ENCODE measurements at regions not wholly inside any gene's neighbourhood (a gene's known extent, or its start where the extent isn't known, plus 50 kb on each side); places are given as distances from the start of the nearest gene placed in this dataset.
"Not testable (repeated sequence)": the region's sequence is repeated elsewhere in the genome, so short reads cannot be mapped to it uniquely, and the experiment has no call there.

GRCh38 chr14:21820631-21821030 is 147.0 kb upstream of the OR4E1 start:
- peaks cover 14% of the 10 kb centered on the region; the same call in 1 of the 2 replicates for H3K9me3 ChIP-seq (ENCODE audit: insufficient read depth, low read depth, low read length)
- no peaks in the 10 kb centered on the region for H3K36me3 ChIP-seq (ENCODE audit: insufficient read depth, low read depth, low read length)
- H3K4me3 ChIP-seq (ENCODE audit: low read length) = no peak overlapping the region
- H3K9ac ChIP-seq (ENCODE audit: low read depth, low read length) = no peak overlapping the region
- no peaks in the 10 kb centered on the region for H3K4me1 ChIP-seq (ENCODE audit: insufficient read depth, low read length)
- no peaks in the 10 kb centered on the region for H3K27me3 ChIP-seq (ENCODE audit: insufficient read depth, low read length)
- no peak overlapping the region for H3K27ac ChIP-seq (ENCODE audit: low read length)

- H3K9me3 ChIP-seq (ENCODE audit: insufficient read depth, low read depth, low read length) = peaks cover 14% of the 10 kb centered on the region; the same call in 1 of the 2 replicates
- not testable (repeated sequence) for H3K4me3 ChIP-seq (ENCODE audit: low read length)
These were observed 146.3 kb upstream of the OR4E1 start for GRCh38 chr14:21819891-21820290.

GRCh38 chr14:21817010-21817409 is 143.4 kb upstream of the OR4E1 start:
- H3K9ac ChIP-seq (ENCODE audit: low read depth, low read length); H3K27me3 ChIP-seq (ENCODE audit: insufficient read depth, low read length); H3K27ac ChIP-seq (ENCODE audit: low read length); H3K4me3 ChIP-seq (ENCODE audit: low read length); H3K4me1 ChIP-seq (ENCODE audit: insufficient read depth, low read length); H3K36me3 ChIP-seq (ENCODE audit: insufficient read depth, low read depth, low read length): not testable (repeated sequence)
- peaks cover 14% of the 10 kb centered on the region; the same call in 1 of the 2 replicates for H3K9me3 ChIP-seq (ENCODE audit: insufficient read depth, low read depth, low read length)

More at GRCh38 chr14:21819891-21820290, 146.3 kb upstream of the OR4E1 start:
- H3K27ac ChIP-seq (ENCODE audit: low read length); H3K27me3 ChIP-seq (ENCODE audit: insufficient read depth, low read length); H3K4me1 ChIP-seq (ENCODE audit: insufficient read depth, low read length); H3K36me3 ChIP-seq (ENCODE audit: insufficient read depth, low read depth, low read length); H3K9ac ChIP-seq (ENCODE audit: low read depth, low read length): not testable (repeated sequence)

GRCh38 chr14:21807975-21808374 is 134.4 kb upstream of the OR4E1 start:
- Histone ChIP-seq H3K36me3 (ENCODE audit: insufficient read depth, low read depth, low read length) (no peaks in the 10 kb centered on the region), H3K9ac (ENCODE audit: low read depth, low read length) (no peak overlapping the region), H3K4me3 (ENCODE audit: low read length) (no peak overlapping the region), H3K4me1 (ENCODE audit: insufficient read depth, low read length) (no peaks in the 10 kb centered on the region), H3K27me3 (ENCODE audit: insufficient read depth, low read length) (no peaks in the 10 kb centered on the region), H3K27ac (ENCODE audit: low read length) (no peak overlapping the region), H3K9me3 (ENCODE audit: insufficient read depth, low read depth, low read length) (no peaks in the 10 kb centered on the region)

- no peak overlapping the region for H3K4me3 ChIP-seq (ENCODE audit: low read length)
- H3K36me3 ChIP-seq (ENCODE audit: insufficient read depth, low read depth, low read length) = no peaks in the 10 kb centered on the region
- no peak overlapping the region for H3K9ac ChIP-seq (ENCODE audit: low read depth, low read length)
- no peaks in the 10 kb centered on the region for H3K27me3 ChIP-seq (ENCODE audit: insufficient read depth, low read length)
- H3K27ac ChIP-seq (ENCODE audit: low read length) = no peak overlapping the region
- H3K9me3 ChIP-seq (ENCODE audit: insufficient read depth, low read depth, low read length) = no peaks in the 10 kb centered on the region
- no peaks in the 10 kb centered on the region for H3K4me1 ChIP-seq (ENCODE audit: insufficient read depth, low read length)
These were observed 131.4 kb upstream of the OR4E1 start for GRCh38 chr14:21804981-21805380.

DNA sequence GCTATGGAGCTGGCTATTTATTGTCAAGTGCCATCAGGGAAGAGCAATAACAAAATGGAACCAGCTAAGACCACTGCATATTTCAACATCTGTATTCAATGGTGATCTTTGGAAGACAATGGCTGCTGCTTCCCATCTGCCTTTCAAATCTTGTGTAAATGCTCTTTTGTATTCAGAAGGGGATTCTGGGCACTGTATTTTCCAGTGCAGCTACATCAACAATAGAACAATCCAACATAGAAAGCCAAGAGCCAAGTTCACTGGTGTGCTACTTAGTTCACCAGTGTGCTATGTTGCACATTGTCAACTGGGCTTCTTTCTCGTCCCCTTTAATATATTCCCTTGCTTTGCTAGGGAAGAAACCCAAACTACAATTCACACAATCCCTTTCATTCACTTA is 128.8 kb upstream of the OR4E1 start:
- Histone ChIP-seq H3K9me3 (ENCODE audit: insufficient read depth, low read depth, low read length) (no peaks in the 10 kb centered on the region), H3K27ac (ENCODE audit: low read length) (no peak overlapping the region), H3K36me3 (ENCODE audit: insufficient read depth, low read depth, low read length) (no peaks in the 10 kb centered on the region), H3K9ac (ENCODE audit: low read depth, low read length) (no peak overlapping the region), H3K4me1 (ENCODE audit: insufficient read depth, low read length) (no peaks in the 10 kb centered on the region), H3K27me3 (ENCODE audit: insufficient read depth, low read length) (no peaks in the 10 kb centered on the region; the same call in 1 of the 2 replicates), H3K4me3 (ENCODE audit: low read length) (no peak overlapping the region)

DNA sequence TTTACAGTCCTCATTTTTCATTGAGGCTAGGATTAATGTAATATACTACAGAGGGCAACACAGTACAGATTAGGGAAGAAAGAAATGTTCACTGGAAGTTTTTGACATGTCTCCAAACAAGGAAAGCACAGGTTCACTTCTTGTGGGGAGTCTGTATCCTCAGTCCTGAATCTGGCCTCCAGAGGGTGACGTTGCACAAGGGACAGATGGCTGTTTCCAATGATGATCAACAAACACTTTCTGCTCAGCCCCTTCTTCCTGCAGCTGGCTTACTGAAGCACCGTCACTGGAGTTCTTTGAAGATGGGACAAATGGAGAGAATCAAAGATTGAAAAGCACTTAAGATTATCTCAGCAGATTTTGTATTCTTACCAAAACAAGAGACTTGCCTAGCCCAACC is 123.3 kb upstream of the OR4E1 start:
- Histone ChIP-seq H3K27me3 (ENCODE audit: insufficient read depth, low read length) (peaks cover 19% of the 10 kb centered on the region; the same call in 1 of the 2 replicates), H3K9me3 (ENCODE audit: insufficient read depth, low read depth, low read length) (no peaks in the 10 kb centered on the region; the same call in 1 of the 2 replicates), H3K4me3 (ENCODE audit: low read length) (no peak overlapping the region), H3K36me3 (ENCODE audit: insufficient read depth, low read depth, low read length) (no peaks in the 10 kb centered on the region), H3K9ac (ENCODE audit: low read depth, low read length) (no peak overlapping the region), H3K4me1 (ENCODE audit: insufficient read depth, low read length) (no peaks in the 10 kb centered on the region), H3K27ac (ENCODE audit: low read length) (no peak overlapping the region)

DNA sequence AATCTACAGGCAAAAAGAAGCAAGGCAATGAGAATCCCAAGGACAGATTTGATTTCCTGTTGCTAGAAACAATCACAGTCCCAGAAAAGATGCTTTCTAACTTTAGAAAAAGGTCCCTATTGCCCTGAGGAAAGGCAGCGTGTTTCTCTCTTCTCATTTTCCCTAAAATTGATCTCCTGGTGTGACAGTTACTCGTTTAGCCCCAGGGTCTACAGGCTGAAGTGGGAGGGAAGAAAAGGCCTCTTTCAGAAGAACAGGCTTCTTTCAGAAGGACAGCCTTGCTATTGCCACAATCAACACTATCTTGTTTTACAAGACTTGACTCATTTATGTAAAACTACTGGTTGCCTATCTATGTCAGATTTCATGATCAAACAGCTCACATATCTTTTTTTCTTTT is 121.8 kb upstream of the OR4E1 start:
- H3K9me3 ChIP-seq (ENCODE audit: insufficient read depth, low read depth, low read length) = no peaks in the 10 kb centered on the region; the same call in 1 of the 2 replicates
- H3K36me3 ChIP-seq (ENCODE audit: insufficient read depth, low read depth, low read length) = no peaks in the 10 kb centered on the region
- H3K27me3 ChIP-seq (ENCODE audit: insufficient read depth, low read length) = peaks cover 24% of the 10 kb centered on the region; the same call in 1 of the 2 replicates
- H3K27ac ChIP-seq (ENCODE audit: low read length) = no peak overlapping the region
- no peaks in the 10 kb centered on the region for H3K4me1 ChIP-seq (ENCODE audit: insufficient read depth, low read length)
- no peak overlapping the region for H3K4me3 ChIP-seq (ENCODE audit: low read length)
- H3K9ac ChIP-seq (ENCODE audit: low read depth, low read length) = no peak overlapping the region

- Histone ChIP-seq H3K36me3 (ENCODE audit: insufficient read depth, low read depth, low read length) (no peaks in the 10 kb centered on the region), H3K4me3 (ENCODE audit: low read length) (no peak overlapping the region), H3K27me3 (ENCODE audit: insufficient read depth, low read length) (peaks cover 24% of the 10 kb centered on the region; the same call in 1 of the 2 replicates), H3K27ac (ENCODE audit: low read length) (no peak overlapping the region), H3K4me1 (ENCODE audit: insufficient read depth, low read length) (no peaks in the 10 kb centered on the region), H3K9me3 (ENCODE audit: insufficient read depth, low read depth, low read length) (no peaks in the 10 kb centered on the region; the same call in 1 of the 2 replicates), H3K9ac (ENCODE audit: low read depth, low read length) (no peak overlapping the region)
These were observed 118.1 kb upstream of the OR4E1 start for GRCh38 chr14:21791749-21792148.

- not testable (repeated sequence) for H3K27ac ChIP-seq (ENCODE audit: low read length); H3K9me3 ChIP-seq (ENCODE audit: insufficient read depth, low read depth, low read length); H3K36me3 ChIP-seq (ENCODE audit: insufficient read depth, low read depth, low read length); H3K9ac ChIP-seq (ENCODE audit: low read depth, low read length); H3K4me1 ChIP-seq (ENCODE audit: insufficient read depth, low read length); H3K4me3 ChIP-seq (ENCODE audit: low read length)
- peaks cover 15% of the 10 kb centered on the region; the same call in 1 of the 2 replicates for H3K27me3 ChIP-seq (ENCODE audit: insufficient read depth, low read length)
These were observed 115.1 kb upstream of the OR4E1 start for GRCh38 chr14:21788687-21789086.

DNA sequence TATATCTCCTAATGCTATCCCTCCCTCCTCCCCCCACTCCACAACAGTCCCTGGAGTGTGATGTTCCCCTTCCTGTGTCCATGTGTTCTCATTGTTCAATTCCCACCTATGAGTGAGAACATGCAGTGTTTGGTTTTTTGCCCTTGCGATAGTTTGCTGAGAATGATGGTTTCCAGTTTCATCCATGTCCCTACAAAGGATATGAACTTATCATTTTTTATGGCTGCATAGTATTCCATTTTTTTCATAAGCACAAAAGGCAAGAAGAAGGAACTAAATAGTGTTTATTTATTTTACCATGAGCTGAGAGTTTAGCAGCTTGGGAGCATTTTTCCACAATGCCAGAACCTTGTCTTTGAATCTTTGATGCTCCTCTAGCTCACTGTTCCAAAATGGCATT is 113.6 kb upstream of the OR4E1 start:
- H3K4me1 ChIP-seq (ENCODE audit: insufficient read depth, low read length); H3K36me3 ChIP-seq (ENCODE audit: insufficient read depth, low read depth, low read length); H3K27me3 ChIP-seq (ENCODE audit: insufficient read depth, low read length); H3K4me3 ChIP-seq (ENCODE audit: low read length); H3K9me3 ChIP-seq (ENCODE audit: insufficient read depth, low read depth, low read length); H3K9ac ChIP-seq (ENCODE audit: low read depth, low read length); H3K27ac ChIP-seq (ENCODE audit: low read length): not testable (repeated sequence)

GRCh38 chr14:21781543-21781942 is 107.9 kb upstream of the OR4E1 start:
- no peaks in the 10 kb centered on the region for H3K36me3 ChIP-seq (ENCODE audit: insufficient read depth, low read depth, low read length)
- H3K27me3 ChIP-seq (ENCODE audit: insufficient read depth, low read length) = no peaks in the 10 kb centered on the region

More at GRCh38 chr14:21781543-21781942, 107.9 kb upstream of the OR4E1 start:
- H3K4me3 ChIP-seq (ENCODE audit: low read length) = no peak overlapping the region
- no peak overlapping the region for H3K27ac ChIP-seq (ENCODE audit: low read length)
- no peak overlapping the region for H3K9ac ChIP-seq (ENCODE audit: low read depth, low read length)
- H3K4me1 ChIP-seq (ENCODE audit: insufficient read depth, low read length) = peaks cover 4% of the 10 kb centered on the region; the same call in 1 of the 2 replicates
- H3K9me3 ChIP-seq (ENCODE audit: insufficient read depth, low read depth, low read length) = no peaks in the 10 kb centered on the region; the same call in 1 of the 2 replicates

Data from iPS-20b (cell line).